OCI-LY7 (cell line): ENCODE measurements at regions not wholly inside any gene's neighbourhood (a gene's known extent, or its start where the extent isn't known, plus 50 kb on each side); places are given as distances from the start of the nearest gene placed in this dataset.

ENCODE experiments used
- CTCF ChIP-seq: fragments of 200-600 bp; sonication (generic); conservative IDR thresholded peaks from 2 replicates; pipeline ENCODE4 v1.5.1; 2014; ENCODE audit warnings: mild to moderate bottlenecking, antibody characterized with exemption, low read length, moderate library complexity, mixed read lengths
- EZH2phosphoT487 ChIP-seq: fragments of 200-600 bp; sonication (generic); IDR thresholded peaks from 2 replicates; pipeline ENCODE4 v1.6.1; 2018; ENCODE audit warnings: low read depth, borderline replicate concordance, mild to moderate bottlenecking, mixed run types, antibody characterized with exemption, low read length, moderate library complexity, mixed read lengths

GRCh38 chr15:88708655-88709054, 69.8 kb downstream of the ISG20 start:
- TF ChIP-seq CTCF (no peak), EZH2phosphoT487 (no peak)
